Kidney epithelial cell (primary cell): ENCODE measurements at regions not wholly inside any gene's neighbourhood (a gene's known extent, or its start where the extent isn't known, plus 50 kb on each side); places are given as distances from the start of the nearest gene placed in this dataset.

Experiments used
- DNase-seq: peaks from one replicate; pipeline ENCODE4 v3.0.0-alpha.2; 2010; ENCODE audit warnings: low read depth
- H3K27me3 ChIP-seq: 2 replicates; pipeline ENCODE4 v1.6.0; 2011; ENCODE audit warnings: low read length; ENCODE audit not compliant: control insufficient read depth, insufficient read depth
- H3K36me3 ChIP-seq: 2 replicates; pipeline ENCODE4 v1.5.1; 2011; ENCODE audit warnings: low read length; ENCODE audit not compliant: control insufficient read depth, insufficient read depth
- H3K4me3 ChIP-seq: 2 replicates; pipeline ENCODE4 v1.5.1; 2011; ENCODE audit warnings: low read depth, mild to moderate bottlenecking, control low read depth, low read length
- CTCF ChIP-seq: IDR thresholded peaks from 2 replicates; pipeline ENCODE4 v1.5.1; 2011; ENCODE audit warnings: mild to moderate bottlenecking, moderate library complexity, low read length, control low read depth, inconsistent platforms; ENCODE audit not compliant: insufficient read depth, poor library complexity, severe bottlenecking

DNA sequence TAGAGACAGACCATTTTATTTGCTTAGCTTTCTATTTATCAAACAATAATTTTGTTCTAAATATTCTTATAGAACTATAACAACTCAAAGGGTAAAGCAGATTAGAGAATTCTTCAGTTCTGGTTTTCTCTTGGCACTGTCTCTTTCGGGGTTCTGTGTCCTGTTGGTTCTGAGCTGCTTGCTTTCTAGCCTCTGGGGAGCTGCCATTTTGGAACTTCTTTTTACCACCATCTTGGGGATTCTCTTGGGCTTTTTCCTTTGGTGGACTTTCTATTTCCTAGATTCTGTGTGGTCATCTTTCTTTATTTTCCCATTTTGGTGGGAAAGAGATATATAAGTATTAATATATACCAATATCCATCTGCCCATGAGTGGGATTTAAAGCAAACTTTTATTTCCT lies 467.7 kb downstream of the PCNX1 start:
- DNase-seq, result no peak
- no peaks in the 10 kb centered on the region for H3K27me3 ChIP-seq
- no peaks in the 10 kb centered on the region for H3K36me3 ChIP-seq
- TF ChIP-seq CTCF, result no peak
- no peak overlapping the region for H3K4me3 ChIP-seq

DNA sequence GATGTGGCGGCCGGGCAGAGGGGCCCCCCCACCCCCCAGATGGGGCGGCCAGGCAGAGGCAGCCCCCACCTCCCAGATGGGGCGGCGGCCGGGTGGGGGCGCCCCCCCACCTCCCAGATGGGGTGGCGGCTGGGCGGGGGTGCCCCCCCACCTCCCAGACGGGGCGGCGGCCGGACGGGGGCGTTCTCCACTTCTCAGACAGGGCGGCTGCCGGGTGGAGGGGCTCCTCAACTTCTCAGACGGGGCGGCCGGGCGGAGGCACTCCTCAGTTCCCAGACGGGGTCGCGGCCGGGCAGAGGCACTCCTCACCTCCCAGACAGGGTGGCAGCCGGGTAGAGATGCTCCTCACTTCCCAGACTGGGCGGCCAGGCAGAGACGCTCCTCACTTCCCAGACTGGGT lies 469.8 kb downstream of the PCNX1 start:
- TF ChIP-seq CTCF, result no peak
- Histone ChIP-seq H3K36me3 (no peaks in the 10 kb centered on the region), H3K4me3 (no peak overlapping the region), H3K27me3 (no peaks in the 10 kb centered on the region)
- no peak for DNase-seq

- Histone ChIP-seq H3K27me3 (no peaks in the 10 kb centered on the region), H3K36me3 (no peaks in the 10 kb centered on the region)
Measured at GRCh38 chr14:71380271-71380670, 473.0 kb downstream of the PCNX1 start.

GRCh38 chr14:71381814-71382213 lies 474.6 kb downstream of the PCNX1 start:
- Histone ChIP-seq H3K36me3 (no peaks in the 10 kb centered on the region), H3K4me3 (no peak overlapping the region), H3K27me3 (no peaks in the 10 kb centered on the region)
- TF ChIP-seq CTCF, result no peak
- DNase-seq, result no peak

More at GRCh38 chr14:71380271-71380670, 473.0 kb downstream of the PCNX1 start:
- no peak overlapping the region for H3K4me3 ChIP-seq
- no peak for DNase-seq
- no peak for TF ChIP-seq CTCF

- H3K27me3 ChIP-seq, result no peaks in the 10 kb centered on the region
- no peak for TF ChIP-seq CTCF
- H3K4me3 ChIP-seq, result no peak overlapping the region
- H3K36me3 ChIP-seq, result no peaks in the 10 kb centered on the region
- DNase-seq, result no peak
Measured at GRCh38 chr14:71382315-71382714, 475.1 kb downstream of the PCNX1 start.

DNA sequence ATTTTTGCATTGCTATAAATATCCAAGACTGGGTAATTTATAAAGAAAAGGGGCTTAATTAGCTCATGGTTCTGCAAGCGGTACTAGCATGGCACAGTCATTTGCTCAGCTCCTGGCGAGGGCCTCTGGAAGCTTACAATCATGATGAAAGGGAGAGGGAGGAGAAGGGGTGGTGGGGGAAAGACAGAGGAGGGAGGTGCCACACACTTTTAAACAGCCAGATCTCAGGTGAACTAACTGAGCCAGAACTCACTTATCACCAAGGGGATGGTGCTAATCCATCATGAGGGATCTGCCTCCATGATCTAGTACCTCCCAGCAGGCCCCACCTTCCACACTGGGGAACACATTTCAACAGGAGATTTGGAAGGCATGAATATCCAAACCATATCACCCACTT lies 476.3 kb downstream of the PCNX1 start:
- no peak for DNase-seq
- TF ChIP-seq CTCF, result no peak
- no peak overlapping the region for H3K4me3 ChIP-seq
- H3K27me3 ChIP-seq, result no peaks in the 10 kb centered on the region
- H3K36me3 ChIP-seq, result no peaks in the 10 kb centered on the region
